Heart left ventricle (tissue), 13 donors: ENCODE measurements at regions not wholly inside any gene's neighbourhood (a gene's known extent, or its start where the extent isn't known, plus 50 kb on each side); places are given as distances from the start of the nearest gene placed in this dataset.

Source experiments
- POLR2A ChIP-seq, 2 donors: fragments of 450-650 bp; IDR thresholded peaks; one replicate each; pipeline ENCODE4 v1.6.1; 2017; ENCODE audit warnings: antibody characterized with exemption in 2 of 2, mild to moderate bottlenecking in 2 of 2, moderate library complexity in 2 of 2
- TF ChIP-seq, protein P1 (sequence below), 12 donors: fragments of 200-600 bp; sonication (generic) in 4 of 12; IDR thresholded peaks; one replicate each; pipeline versions ENCODE4 v1.5.0 to v1.8.0; 2018 to 2022; ENCODE audit warnings: antibody characterized with exemption in 12 of 12, mild to moderate bottlenecking in 5 of 12
- donor health status: ischemic (EF 13 %, LVEDD 7.1; RV severe dilation, severe dysfunction).
- donor health status: DM: no; HTN: yes; CAD: no.
- donor health status: DM: no; HTN: no; CAD: no.
- donor health status: ischemic (EF 25% LVEDD 6.9; RV normal size, moderate dysfunction).
- donor health status: ischemic (EF 25% LVEDD 5.7; RV mildly dilated, moderate dysfunction).
- donor health status: ischemic (EF 35%, LVEDD 5.7; RV mildly dilated, moderate dysfunction).
- donor health status: nonischemic (EF 11% LVEDD 7.7; RV severe dilation, severe dysfunction).
- donor health status: DM: yes; HTN: yes; CAD: no.
- donor health status: PGD.
- donor health status: ischemic (EF 29% LVEDD 5.4; RV normal size, mild dysfunction).
- donor health status: nonischemic (EF 23%, LVEDD 6.1; RV moderate dilation, normal function).

DNA sequence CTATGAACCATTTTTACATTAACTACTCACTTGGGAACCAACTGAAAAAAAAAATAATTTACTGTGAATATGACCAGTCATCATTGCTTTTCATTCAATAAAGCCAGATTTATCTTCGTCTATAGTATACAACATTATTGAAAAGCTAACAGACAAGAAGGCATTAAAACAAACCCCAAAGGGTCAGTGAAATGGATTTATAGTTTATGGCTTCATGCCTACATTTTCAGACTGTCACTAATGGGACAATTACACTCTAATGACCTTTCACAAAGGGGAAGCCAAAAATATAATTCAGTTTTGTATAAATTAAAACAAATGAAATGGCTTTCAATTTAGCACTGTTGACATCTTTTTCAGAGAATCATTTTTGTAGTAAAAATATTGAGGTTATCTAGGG, 169.1 kb downstream of the DSEL start:
- TF ChIP-seq, protein P1, sequence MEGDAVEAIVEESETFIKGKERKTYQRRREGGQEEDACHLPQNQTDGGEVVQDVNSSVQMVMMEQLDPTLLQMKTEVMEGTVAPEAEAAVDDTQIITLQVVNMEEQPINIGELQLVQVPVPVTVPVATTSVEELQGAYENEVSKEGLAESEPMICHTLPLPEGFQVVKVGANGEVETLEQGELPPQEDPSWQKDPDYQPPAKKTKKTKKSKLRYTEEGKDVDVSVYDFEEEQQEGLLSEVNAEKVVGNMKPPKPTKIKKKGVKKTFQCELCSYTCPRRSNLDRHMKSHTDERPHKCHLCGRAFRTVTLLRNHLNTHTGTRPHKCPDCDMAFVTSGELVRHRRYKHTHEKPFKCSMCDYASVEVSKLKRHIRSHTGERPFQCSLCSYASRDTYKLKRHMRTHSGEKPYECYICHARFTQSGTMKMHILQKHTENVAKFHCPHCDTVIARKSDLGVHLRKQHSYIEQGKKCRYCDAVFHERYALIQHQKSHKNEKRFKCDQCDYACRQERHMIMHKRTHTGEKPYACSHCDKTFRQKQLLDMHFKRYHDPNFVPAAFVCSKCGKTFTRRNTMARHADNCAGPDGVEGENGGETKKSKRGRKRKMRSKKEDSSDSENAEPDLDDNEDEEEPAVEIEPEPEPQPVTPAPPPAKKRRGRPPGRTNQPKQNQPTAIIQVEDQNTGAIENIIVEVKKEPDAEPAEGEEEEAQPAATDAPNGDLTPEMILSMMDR (IDR thresholded peaks at IDR 0.05), result no peak
- no peak for TF ChIP-seq POLR2A (IDR thresholded peaks at IDR 0.05)
